Trophoblast cell (in vitro differentiated cells and primary cell): ENCODE measurements at regions not wholly inside any gene's neighbourhood (a gene's known extent, or its start where the extent isn't known, plus 50 kb on each side); places are given as distances from the start of the nearest gene placed in this dataset.

Source experiments
- DNase-seq, 2 donors: peaks; one replicate each; pipeline ENCODE4 v3.0.0-alpha.2; 2016
- H2AFZ ChIP-seq: 2 replicates; pipeline ENCODE4 v1.6.1; 2013; ENCODE audit warnings: low read length, moderate library complexity, mild to moderate bottlenecking; ENCODE audit not compliant: insufficient read depth, poor library complexity
- H2AK5ac ChIP-seq: 2 replicates; pipeline ENCODE4 v1.6.1; 2013; ENCODE audit warnings: mild to moderate bottlenecking, low read length
- H2BK120ac ChIP-seq: 2 replicates; pipeline ENCODE4 v1.6.1; 2013; ENCODE audit warnings: low read length, mild to moderate bottlenecking, moderate library complexity; ENCODE audit not compliant: insufficient read depth, poor library complexity
- H2BK12ac ChIP-seq: 2 replicates; pipeline ENCODE4 v1.6.1; 2013; ENCODE audit warnings: mild to moderate bottlenecking, low read length, moderate library complexity
- H2BK5ac ChIP-seq: 2 replicates; pipeline ENCODE4 v1.6.1; 2013; ENCODE audit warnings: low read length, low read depth, moderate library complexity, mild to moderate bottlenecking; ENCODE audit not compliant: poor library complexity
- H3K14ac ChIP-seq: 2 replicates; pipeline ENCODE4 v1.6.1; 2013; ENCODE audit warnings: mild to moderate bottlenecking, low read length
- H3K18ac ChIP-seq: 2 replicates; pipeline ENCODE4 v1.6.1; 2013; ENCODE audit warnings: mild to moderate bottlenecking, low read length
- H3K23ac ChIP-seq: 2 replicates; pipeline ENCODE4 v1.6.1; 2013; ENCODE audit warnings: low read length
- H3K27ac ChIP-seq: 2 replicates; pipeline ENCODE4 v1.5.1; 2013; ENCODE audit warnings: low read depth, mild to moderate bottlenecking, inconsistent platforms, low read length, moderate library complexity
- H3K27me3 ChIP-seq: 2 replicates; pipeline ENCODE4 v1.6.1; 2013; ENCODE audit warnings: inconsistent platforms, mild to moderate bottlenecking, low read length, moderate library complexity; ENCODE audit not compliant: insufficient read depth
- H3K36me3 ChIP-seq, 2 experiments: 1 replicate in 1 of 2; 2 replicates in 1 of 2; pipeline ENCODE4 v1.6.1; 2013; ENCODE audit warnings: low read length in 2 of 2, mild to moderate bottlenecking in 2 of 2, moderate library complexity in 1 of 2; ENCODE audit not compliant: insufficient read depth in 2 of 2, control insufficient read depth in 1 of 2
- H3K4ac ChIP-seq: 2 replicates; pipeline ENCODE4 v1.6.1; 2013; ENCODE audit warnings: low read depth, mild to moderate bottlenecking, low read length, moderate library complexity
- H3K4me1 ChIP-seq, 2 experiments: 1 replicate in 1 of 2; 2 replicates in 1 of 2; pipeline ENCODE4 v1.6.1; 2013; ENCODE audit warnings: low read length in 2 of 2, mild to moderate bottlenecking in 2 of 2, moderate library complexity in 1 of 2; ENCODE audit not compliant: insufficient read depth in 2 of 2, control insufficient read depth in 1 of 2
- H3K4me2 ChIP-seq: 2 replicates; pipeline ENCODE4 v1.6.1; 2013; ENCODE audit warnings: inconsistent platforms, mild to moderate bottlenecking, low read length, moderate library complexity
- H3K4me3 ChIP-seq: 2 replicates; pipeline ENCODE4 v1.5.1; 2013; ENCODE audit warnings: mild to moderate bottlenecking, low read depth, low read length, inconsistent platforms
- H3K79me1 ChIP-seq: one replicate; pipeline ENCODE4 v1.6.1; 2013; ENCODE audit warnings: low read length
- H3K79me2 ChIP-seq: 2 replicates; pipeline ENCODE4 v1.6.1; 2013; ENCODE audit warnings: low read length, mild to moderate bottlenecking; ENCODE audit not compliant: control insufficient read depth, insufficient read depth, poor library complexity
- H3K9ac ChIP-seq: 2 replicates; pipeline ENCODE4 v1.6.1; 2013; ENCODE audit warnings: mild to moderate bottlenecking, low read length
- H3K9me3 ChIP-seq: 2 replicates; pipeline ENCODE4 v1.6.1; 2013; ENCODE audit warnings: low read depth, mild to moderate bottlenecking, control low read depth, inconsistent platforms, low read length; ENCODE audit not compliant: insufficient read depth
- H4K12ac ChIP-seq: 2 replicates; pipeline ENCODE4 v1.6.1; 2013; ENCODE audit warnings: low read depth, mild to moderate bottlenecking, low read length, moderate library complexity
- H4K8ac ChIP-seq: 2 replicates; pipeline ENCODE4 v1.6.1; 2013; ENCODE audit warnings: low read depth, mild to moderate bottlenecking, low read length, moderate library complexity
- H4K91ac ChIP-seq: one replicate; pipeline ENCODE4 v1.6.1; 2013; ENCODE audit warnings: low read depth, mild to moderate bottlenecking, low read length, moderate library complexity
- WGBS: extraction: QIAGEN DNeasy Blood & Tissue Kit; methylation state at CpG from one replicate; pipeline ENCODE4 v1.1.7; 2013; ENCODE audit warnings: missing lambda C conversion rate; ENCODE audit not compliant: insufficient read length, insufficient coverage; ENCODE audit errors: extremely low coverage; 5-methylcytosine and 5-hydroxymethylcytosine counted together

DNA sequence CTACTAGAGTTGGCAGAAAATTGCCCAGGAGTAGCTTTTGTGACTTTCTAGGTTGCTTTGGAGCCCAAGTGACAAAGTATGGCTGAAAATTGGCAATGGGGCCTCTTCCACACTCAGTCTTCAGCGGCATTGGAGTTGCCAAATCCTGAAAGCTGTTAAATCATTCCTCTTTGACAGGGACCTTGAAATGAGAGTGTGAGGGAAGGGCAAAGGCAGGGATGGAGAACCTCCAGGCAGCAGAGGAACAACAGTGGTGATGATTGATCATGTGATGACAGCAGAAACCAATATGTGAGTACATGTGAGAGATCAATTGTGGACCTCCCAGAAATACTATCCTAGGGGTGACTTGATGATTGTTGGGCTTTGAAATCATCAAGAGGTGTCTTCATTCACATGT, 393.9 kb downstream of the KIF16B start:
- Histone ChIP-seq H3K79me2 (no peaks in the 10 kb centered on the region), H3K14ac (no peak overlapping the region), H4K91ac (no peak overlapping the region), H3K27me3 (no peaks in the 10 kb centered on the region), H3K4me3 (no peak overlapping the region), H3K27ac (no peak overlapping the region), H3K36me3 (no peaks in the 10 kb centered on the region), H2AK5ac (no peak overlapping the region), H4K8ac (no peak overlapping the region), H3K4me1 (no peaks in the 10 kb centered on the region), H3K23ac (no peak overlapping the region), H4K12ac (no peak overlapping the region), H3K79me1 (no peaks in the 10 kb centered on the region), H3K18ac (no peak overlapping the region), H2BK12ac (no peak overlapping the region), H3K9ac (no peak overlapping the region), H3K4ac (no peak overlapping the region), H2BK5ac (no peak overlapping the region), H3K4me2 (no peak overlapping the region), H3K9me3 (no peaks in the 10 kb centered on the region), H2AFZ (no peak overlapping the region), H2BK120ac (no peak overlapping the region)
- WGBS, result no CpG with 5 or more reads among the region's 1 CpG
- no peak for DNase-seq

DNA sequence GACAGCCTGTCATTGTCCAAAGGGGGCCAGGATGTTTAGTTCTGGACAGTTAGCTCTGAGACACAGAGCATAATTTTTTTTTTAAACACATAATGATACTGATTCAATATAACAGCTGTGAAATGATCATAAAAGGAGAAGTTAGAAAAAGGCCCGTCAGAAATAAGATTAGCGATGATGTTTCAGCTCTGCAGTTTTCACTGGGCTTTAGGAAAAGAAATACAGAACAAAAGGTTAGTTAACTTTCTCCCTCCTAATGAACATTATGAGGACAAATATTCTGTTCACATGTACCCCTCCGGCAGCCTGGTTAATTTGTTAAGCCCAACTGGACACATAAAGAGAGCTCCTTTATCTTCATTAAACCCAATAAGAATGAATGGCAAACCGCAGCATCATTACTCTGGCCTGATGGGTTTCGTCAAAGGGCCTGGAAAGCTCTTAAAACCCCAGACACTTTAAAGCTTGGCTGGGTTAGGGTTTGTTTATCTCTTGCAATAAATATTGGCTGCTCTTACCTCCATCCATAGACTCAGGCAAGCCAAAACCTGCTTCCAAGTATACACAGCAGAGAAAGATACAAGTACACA, 394.6 kb downstream of the KIF16B start:
- no peak overlapping the region for H3K23ac ChIP-seq
- no peaks in the 10 kb centered on the region for H3K9me3 ChIP-seq
- no peak overlapping the region for H2AK5ac ChIP-seq
- H4K91ac ChIP-seq, result no peak overlapping the region
- H3K4me1 ChIP-seq, result no peaks in the 10 kb centered on the region
- no peak overlapping the region for H3K4ac ChIP-seq
- no peaks in the 10 kb centered on the region for H3K79me1 ChIP-seq
- no peak overlapping the region for H3K27ac ChIP-seq
- no peaks in the 10 kb centered on the region for H3K36me3 ChIP-seq
- no peak overlapping the region for H3K4me3 ChIP-seq
- no peak overlapping the region for H2AFZ ChIP-seq
- no peaks in the 10 kb centered on the region for H3K79me2 ChIP-seq
- no peak overlapping the region for H4K8ac ChIP-seq
- no peaks in the 10 kb centered on the region for H3K27me3 ChIP-seq
- H2BK5ac ChIP-seq, result no peak overlapping the region
- no peak overlapping the region for H4K12ac ChIP-seq
- no peak for DNase-seq
- H2BK12ac ChIP-seq, result no peak overlapping the region
- no peak overlapping the region for H3K4me2 ChIP-seq
- H3K9ac ChIP-seq, result no peak overlapping the region
- H3K18ac ChIP-seq, result no peak overlapping the region
- H3K14ac ChIP-seq, result no peak overlapping the region
- H2BK120ac ChIP-seq, result no peak overlapping the region
- no CpG with 5 or more reads among the region's 5 CpGs for WGBS

DNA sequence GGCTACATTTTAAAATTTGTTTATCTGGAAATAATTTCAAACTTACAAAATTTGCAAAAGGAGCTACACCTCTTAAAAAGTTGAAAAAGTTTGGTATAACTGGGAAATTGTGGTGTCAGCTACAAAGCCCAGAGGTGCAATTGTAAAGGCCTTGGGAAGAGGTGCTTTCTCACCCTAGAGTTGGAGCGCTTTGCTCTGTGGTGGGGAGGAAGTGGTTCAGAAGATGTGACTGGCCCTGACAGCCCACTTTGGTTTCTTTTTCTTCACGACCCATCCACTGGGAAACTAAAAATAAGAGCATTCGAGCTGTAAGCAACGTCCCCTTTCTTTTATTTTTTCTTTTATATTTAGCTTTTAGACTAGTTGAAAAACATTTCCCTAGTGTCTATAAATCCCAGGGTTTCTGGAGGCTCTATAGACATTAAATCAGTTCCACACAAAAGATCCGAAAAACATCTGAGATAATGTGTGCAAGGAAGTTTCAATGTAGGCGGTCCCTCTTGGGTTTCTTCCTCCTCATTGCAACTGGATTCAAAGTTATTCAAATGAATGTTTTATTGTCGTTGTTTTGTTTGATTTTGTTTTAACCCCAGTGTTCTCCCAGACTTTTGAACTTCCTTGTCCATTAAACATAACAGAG, 397.8 kb downstream of the KIF16B start:
- H4K8ac ChIP-seq, result no peak overlapping the region

DNA sequence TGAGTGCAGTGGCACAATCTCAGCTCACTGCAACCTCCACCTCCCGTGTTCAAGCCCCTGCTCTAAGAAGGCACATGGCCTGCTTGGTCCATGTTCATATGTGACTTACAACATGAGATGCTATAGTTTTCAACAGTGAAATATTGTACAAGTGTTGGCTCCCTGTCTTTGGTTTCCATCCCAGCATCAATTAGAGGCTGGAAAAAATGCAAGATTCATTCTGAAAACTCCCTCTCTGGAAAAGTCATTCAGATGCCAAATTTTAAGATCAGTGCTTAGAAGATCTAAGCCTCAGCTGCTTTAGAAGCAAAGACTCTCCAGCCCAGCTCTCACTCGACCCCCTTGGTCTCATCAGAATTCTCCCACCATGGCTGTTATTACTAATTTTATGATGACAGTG, 398.9 kb downstream of the KIF16B start:
- no peaks in the 10 kb centered on the region for H3K4me1 ChIP-seq
- no peak overlapping the region for H4K91ac ChIP-seq
- no peak overlapping the region for H3K18ac ChIP-seq
- H3K14ac ChIP-seq, result no peak overlapping the region
- no peak overlapping the region for H3K27ac ChIP-seq
- H3K9me3 ChIP-seq, result no peaks in the 10 kb centered on the region
- H3K79me1 ChIP-seq, result no peaks in the 10 kb centered on the region
- H3K36me3 ChIP-seq, result no peaks in the 10 kb centered on the region
- H3K23ac ChIP-seq, result no peak overlapping the region
- no peak overlapping the region for H4K8ac ChIP-seq
- WGBS, result no CpG with 5 or more reads among the region's 2 CpGs
- no peak overlapping the region for H3K9ac ChIP-seq
- no peak overlapping the region for H3K4me3 ChIP-seq
- H3K27me3 ChIP-seq, result no peaks in the 10 kb centered on the region
- H3K4ac ChIP-seq, result no peak overlapping the region
- H2BK12ac ChIP-seq, result no peak overlapping the region
- no peak overlapping the region for H2AK5ac ChIP-seq
- no peak overlapping the region for H2BK5ac ChIP-seq
- H2AFZ ChIP-seq, result no peak overlapping the region
- no peak for DNase-seq
- H3K79me2 ChIP-seq, result no peaks in the 10 kb centered on the region
- H2BK120ac ChIP-seq, result no peak overlapping the region
- no peak overlapping the region for H3K4me2 ChIP-seq
- no peak overlapping the region for H4K12ac ChIP-seq

More for the DNA sequence above, 397.8 kb downstream of the KIF16B start:
- Histone ChIP-seq H3K79me2 (no peaks in the 10 kb centered on the region), H3K4me3 (no peak overlapping the region), H3K9me3 (no peaks in the 10 kb centered on the region), H4K12ac (no peak overlapping the region), H3K36me3 (no peaks in the 10 kb centered on the region), H3K9ac (no peak overlapping the region), H3K4ac (no peak overlapping the region), H3K27ac (no peak overlapping the region), H3K23ac (no peak overlapping the region), H2AK5ac (no peak overlapping the region), H3K79me1 (no peaks in the 10 kb centered on the region), H3K18ac (no peak overlapping the region), H3K4me1 (no peaks in the 10 kb centered on the region), H2BK12ac (no peak overlapping the region), H3K4me2 (no peak overlapping the region), H2AFZ (no peak overlapping the region), H4K91ac (no peak overlapping the region), H2BK120ac (no peak overlapping the region), H3K27me3 (no peaks in the 10 kb centered on the region), H3K14ac (no peak overlapping the region), H2BK5ac (no peak overlapping the region)
- no peak for DNase-seq
- no CpG with 5 or more reads among the region's 7 CpGs for WGBS
